ENCODE measurements at regions not wholly inside any gene's neighbourhood (a gene's known extent, or its start where the extent isn't known, plus 50 kb on each side); places are given as distances from the start of the nearest gene placed in this dataset.
"Not testable (repeated sequence)": the region's sequence is repeated elsewhere in the genome, so short reads cannot be mapped to it uniquely, and the experiment has no call there.

DNA sequence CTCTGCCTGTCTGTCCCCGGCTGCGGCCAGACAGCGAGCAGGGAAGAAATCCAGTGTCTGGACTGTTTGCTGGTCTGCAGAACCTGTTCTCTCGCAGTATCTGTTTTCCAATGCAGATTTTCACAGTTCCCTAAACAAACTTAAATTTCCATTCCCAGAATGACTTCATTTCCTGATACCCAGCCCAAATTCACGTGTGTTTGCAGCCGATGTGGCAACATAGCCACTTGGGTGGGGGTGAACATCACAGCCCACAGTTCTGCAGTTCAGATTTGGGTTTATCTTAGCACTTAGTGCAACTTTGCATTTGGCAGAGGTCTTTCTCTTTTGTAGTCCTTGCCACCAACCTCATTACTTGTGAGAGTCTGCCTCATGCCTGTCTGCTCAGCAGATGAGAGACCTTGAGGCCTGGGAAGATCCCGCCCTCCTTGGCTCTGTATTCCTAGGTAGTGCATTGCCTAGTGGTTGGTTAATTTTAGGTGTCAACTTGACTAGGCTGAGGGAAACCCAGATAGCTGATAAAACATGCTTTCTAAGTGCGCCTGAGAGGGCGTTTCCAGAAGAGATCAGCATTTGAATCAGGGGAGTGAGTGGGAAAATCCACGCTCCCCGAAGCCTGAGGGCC lies 122.8 kb upstream of the FAM20C start:
- DNase-seq: not testable (repeated sequence)

DNA sequence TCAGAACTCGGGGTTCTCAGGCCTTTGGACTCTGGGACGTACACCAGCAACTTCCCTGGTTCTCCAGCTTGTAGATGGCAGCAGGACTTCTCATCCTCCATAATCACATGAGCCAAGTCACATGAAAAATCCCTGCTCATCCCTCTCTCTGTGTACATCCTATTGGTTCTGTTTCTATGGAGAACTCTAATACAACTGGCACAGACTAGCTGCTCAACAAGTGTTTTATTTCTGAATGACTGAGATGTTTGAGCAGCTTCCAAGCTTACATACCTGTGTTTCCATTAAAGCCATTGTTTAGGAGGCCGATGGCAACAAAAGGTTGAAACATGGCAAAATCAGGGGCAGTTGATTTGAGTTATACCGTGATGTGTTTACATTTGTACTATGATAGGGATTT lies 122.2 kb upstream of the FAM20C start:
- DNase-seq: not testable (repeated sequence)

DNA sequence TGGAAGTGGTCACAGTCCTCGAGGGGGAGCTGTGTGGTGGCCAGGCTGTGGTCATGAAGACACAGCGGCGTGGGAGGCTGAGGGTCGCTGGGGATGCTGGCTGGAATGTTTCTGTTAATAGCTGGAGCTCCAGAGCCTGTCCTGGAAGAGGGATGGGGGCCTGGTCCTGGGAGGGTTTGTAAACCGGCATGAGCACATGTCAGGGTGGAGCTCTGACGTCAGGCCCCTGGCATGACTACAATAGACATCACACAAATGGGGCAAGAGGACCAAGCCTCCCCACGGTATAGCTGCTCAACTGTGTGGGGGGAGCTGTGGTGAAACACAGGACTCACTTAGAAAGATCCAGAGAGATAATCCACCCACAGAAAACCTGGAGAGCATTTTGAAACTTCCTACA lies 121.4 kb upstream of the FAM20C start:
- DNase-seq: peak; percentile 67

GRCh38 chr7:72266-73057 lies 119.9 kb upstream of the FAM20C start:
- DNase-seq: peak; percentile 26

DNA sequence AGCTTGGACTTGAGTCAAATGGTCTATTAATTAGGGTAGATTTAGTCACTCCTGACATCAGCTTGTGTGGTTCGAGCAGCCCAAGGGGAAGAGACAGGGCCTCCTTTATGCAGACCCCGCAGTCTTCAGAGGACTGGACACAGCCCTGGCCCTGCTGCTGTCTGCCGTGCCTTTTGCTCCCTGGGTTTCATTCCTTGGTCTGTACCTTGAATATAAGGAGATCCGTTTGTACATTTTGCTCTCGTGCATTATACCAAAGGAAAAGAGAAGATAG lies 119.4 kb upstream of the FAM20C start:
- DNase-seq: not testable (repeated sequence)

DNA sequence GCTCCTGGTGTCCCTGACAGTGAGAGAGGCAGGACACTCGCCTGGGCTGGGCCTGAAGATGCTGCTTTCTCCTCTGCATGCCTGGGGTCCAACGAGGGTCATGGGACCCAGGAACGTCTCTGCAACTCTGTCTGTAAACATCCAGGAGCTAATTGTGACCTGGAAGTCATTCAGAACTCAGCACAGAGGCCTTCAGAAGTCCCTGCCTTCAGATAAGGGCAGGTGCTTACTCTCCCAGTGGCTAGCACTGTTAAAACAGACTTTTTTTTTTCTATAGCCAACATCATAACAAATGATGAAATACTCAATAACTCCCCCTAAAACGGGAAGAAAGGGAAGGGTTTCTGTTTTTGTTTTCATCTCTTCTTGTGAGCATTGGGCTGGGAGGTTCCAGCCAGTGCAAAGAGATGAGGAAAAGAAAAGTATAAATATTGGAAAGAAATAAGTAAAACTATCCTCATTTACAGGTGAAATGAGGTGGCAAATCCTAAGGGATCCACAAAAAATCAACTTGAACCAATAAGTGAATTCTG lies 118.3 kb upstream of the FAM20C start:
- DNase-seq: not testable (repeated sequence)

GRCh38 chr7:75511-75910 lies 116.9 kb upstream of the FAM20C start:
- DNase-seq: not testable (repeated sequence)

GRCh38 chr7:76202-76601 lies 116.2 kb upstream of the FAM20C start:
- not testable (repeated sequence) for DNase-seq

DNA sequence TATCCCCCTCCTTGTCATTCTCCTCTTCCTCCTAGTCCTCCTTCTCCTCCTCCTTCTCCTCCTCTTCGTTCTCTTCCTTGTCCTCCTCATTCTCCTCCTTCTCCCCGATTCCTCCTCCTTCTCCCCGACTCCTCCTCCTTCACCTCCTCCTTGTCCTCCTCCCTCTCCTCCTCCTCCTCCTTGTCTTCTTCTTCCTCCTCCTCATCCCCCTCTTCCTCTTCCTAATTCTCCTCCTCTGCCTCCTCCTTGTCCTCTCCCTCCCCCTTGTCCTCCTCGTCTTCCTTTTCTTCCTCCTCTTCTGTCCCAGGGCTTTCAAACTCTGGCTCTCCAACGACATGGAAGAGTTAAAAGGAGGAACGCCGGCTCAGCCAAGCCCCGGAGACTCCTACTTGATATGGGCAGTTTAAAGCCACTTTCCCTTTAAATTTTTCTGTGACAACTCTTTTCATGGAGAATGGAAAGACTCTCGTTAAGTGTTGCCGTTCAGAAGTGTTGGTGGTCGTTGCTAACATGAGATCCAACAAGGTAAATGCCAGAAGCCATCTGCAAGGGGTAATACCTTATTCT lies 115.5 kb upstream of the FAM20C start:
- not testable (repeated sequence) for DNase-seq

GRCh38 chr7:78862-79261 lies 113.5 kb upstream of the FAM20C start:
- not testable (repeated sequence) for DNase-seq

DNA sequence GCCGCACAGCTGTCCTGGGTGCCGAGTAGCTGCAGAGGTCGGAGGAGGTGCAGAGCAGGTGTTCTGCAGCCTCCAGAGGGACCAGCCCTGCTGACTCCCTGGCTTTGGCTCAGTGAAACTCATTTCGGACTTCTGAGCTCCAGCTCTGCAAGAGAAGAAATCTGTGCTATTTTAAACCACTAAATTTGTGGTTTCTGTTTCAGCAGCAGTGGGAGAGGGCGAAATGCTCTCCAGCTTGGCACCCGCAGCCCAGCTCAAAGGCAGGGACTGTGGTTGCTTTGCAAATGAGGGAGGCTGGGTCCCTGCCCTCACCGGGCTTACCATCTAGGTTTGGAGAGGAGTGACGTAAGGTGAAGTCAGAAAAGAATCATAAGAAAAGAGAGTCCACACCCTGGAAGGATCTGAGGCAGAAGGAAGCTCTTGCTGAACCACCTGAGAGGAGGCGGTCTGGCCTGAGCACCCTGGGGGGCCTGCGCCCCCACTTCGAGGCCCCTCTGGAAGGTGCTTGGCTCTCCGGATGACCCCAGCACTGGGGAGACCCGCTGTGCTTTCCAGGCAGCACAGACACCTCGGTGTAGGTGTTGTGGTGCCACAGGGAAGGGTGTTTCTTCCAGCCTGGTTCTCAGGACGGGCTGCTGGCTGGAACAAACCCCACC lies 112.8 kb upstream of the FAM20C start:
- not testable (repeated sequence) for DNase-seq

DNA sequence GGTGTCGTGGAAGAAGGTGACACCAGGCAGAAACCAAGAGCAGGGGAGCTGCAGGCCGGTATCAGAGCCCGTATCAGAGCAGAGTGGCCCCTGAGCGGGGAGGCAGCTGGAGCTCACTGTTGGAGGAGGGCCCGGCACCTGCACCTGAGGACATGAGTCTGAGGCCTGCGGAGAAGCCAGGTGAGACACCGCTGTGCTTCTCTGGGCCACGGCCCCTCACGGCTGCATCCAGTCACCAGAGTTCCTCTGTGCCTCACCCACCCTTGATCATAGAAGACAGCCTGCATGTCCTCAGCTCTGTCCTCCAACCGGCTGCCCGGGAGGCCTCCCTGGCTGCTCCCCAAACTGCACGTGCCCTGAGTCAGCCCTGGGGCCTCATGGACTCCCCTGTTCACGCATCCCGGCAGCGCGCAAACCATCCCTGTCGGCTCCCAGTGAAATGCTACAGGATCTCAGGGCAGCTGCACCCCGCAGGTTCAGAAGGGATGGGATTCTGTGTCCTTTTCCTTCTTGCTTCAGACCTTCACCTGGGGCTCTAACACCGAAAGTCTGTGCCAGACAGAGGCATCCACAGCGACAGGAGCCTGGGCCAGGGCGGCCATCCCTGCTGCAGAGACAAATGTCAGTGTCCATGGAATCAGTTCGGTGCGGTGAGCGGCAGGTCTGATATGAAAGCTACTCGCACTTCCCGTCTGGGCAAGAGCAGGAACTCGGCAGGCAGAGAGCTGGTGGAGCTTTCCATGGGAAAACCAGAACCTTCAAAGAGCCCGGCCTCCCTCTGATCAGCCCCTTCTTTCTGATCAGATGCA lies 111.9 kb upstream of the FAM20C start:
- no peak for DNase-seq

GRCh38 chr7:81068-81925 lies 111.1 kb upstream of the FAM20C start:
- DNase-seq: no peak

DNA sequence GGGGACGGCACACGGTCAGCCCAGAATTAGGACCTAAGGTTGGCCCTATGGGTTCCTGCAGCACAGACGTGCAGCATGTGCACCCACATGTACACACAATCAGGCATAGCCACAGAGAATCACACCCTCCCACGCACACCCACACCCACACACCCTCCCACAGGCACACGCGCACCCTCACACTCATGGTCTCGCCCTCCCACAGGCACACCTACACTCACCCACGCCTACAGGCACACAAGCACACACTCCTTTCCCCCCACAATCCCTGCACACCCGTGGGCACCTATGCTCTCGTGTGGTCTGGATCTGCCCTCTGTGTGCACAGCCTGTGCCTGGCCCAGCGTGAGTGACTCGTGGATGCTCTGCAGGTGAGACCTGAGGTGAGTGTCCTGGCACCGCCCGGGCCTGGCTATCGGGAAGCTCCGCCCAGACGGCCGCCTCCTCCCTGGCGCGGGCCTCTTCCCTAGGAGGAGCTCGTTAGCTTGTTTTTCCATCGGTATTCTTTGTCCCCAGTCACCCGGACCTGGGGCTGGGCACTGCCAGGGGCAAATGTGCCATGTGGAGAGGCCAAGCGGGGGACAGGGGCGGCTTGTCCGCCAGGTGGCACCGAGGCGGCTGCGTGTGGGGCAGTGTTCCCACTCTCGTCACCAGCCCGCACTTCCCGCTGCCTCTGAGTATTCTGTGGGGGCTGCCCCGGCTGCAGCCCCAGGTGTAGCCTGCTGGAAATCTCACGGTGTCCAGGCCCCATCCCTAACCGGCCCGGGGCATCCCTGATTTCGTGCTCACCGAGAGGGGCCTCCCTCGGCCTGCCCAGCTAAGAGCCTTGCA lies 110.2 kb upstream of the FAM20C start:
- DNase-seq: no peak

- DNase-seq: no peak
These were observed 109.6 kb upstream of the FAM20C start for GRCh38 chr7:82757-83155.

DNA sequence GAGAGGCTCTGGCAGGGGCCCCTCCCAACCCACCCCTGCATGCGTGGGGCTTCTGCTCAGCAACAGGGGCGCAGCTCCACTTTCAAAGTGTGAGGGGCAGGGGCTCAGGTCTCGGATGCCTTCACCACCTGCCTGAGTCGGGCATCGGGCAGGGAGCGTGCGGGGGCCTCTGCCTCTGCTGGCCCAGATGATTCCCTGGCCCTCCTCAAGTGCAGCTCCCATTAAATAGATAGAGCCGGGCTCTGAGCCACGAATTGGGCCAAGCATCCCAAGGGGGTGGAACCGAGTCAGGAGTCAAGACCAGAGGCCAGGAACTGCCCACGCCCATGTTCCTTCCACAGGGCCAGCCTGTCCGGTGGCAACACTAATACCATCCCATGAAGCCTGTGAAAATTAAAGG lies 108.9 kb upstream of the FAM20C start:
- no peak for DNase-seq

DNA sequence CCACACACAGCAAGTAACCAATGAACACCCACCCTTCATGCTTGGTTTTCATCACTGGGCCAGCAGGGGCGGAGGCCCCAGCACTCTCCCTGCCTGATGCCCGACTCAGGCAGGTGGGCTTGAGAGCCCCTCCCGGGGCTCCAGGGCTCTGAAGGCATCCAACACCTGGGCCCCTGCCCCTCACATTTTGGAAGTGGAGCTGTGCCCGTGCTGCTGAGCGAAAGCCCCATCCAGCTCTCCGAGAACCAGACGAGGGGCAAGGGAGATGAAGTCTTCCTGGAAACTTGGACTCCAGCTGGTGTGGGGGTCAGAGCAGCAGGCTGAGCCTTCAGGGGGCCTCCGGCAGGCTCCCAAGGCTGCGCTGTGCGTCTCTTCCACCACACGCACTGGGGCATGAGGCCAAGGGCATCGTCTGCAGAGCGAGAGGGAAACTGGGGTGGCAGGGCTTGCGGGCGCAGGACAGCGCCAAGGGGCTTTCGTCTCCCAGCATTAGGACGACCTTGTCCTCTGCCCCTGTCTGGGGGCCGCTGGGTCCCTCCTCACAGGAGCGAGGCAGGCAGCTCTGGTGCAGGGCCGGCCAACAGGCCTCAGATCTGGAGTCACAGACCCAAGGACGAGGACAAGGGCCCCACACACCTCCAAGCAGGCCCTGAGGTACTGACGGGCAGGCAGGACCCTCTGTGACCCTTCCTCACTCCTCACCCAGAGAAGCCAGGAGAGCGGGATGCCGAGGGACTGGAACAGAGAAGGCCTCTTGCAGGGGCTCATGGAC lies 108.3 kb upstream of the FAM20C start:
- no peak for DNase-seq

DNA sequence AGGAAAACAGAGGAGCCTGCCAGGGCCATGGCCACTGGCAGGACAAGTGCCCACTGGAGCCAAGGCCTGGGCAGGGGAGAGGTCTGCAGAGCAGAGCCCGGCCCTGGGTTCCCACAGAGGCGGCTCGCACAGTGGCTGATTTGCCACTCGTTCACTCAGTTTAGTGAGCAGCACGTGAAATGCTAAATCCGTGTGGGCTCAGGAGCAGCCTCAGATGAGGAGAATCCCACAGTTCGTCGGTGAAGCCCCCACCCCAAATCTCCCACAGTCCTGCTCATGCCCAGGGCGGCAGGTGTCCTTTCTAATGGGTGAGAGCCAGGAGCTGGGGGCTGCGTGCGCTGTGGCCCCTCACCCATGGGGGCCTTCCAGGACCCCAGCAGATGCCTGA lies 107.7 kb upstream of the FAM20C start:
- no peak for DNase-seq

- DNase-seq: peak; percentile 73
These were observed 107.1 kb upstream of the FAM20C start for GRCh38 chr7:85074-85882.

Measured in fibroblast of upper back skin (primary cell).